A549 (cell line): ENCODE measurements at regions not wholly inside any gene's neighbourhood (a gene's known extent, or its start where the extent isn't known, plus 50 kb on each side); places are given as distances from the start of the nearest gene placed in this dataset.

Experiments used
- ATAC-seq, 2 experiments: fragments of 200-7000 bp in 1 of 2; fragments of >200 bp in 1 of 2; cut with Nextera tagmentation in 1 of 2; cut with Tn5 transposase in 1 of 2; 3 replicates each; pipeline versions ENCODE4 v1.8.0 to v1.9.1; 2018 to 2020; ENCODE audit warnings: mild to moderate bottlenecking in 1 of 2, moderate library complexity in 1 of 2
- CTCF ChIA-PET: fragments of 300-600 bp; sonication (Branson Sonifier 250); formaldehyde crosslinking; extraction: SDS; loops from one replicate; lab custom pipeline; 2021; ENCODE audit warnings: antibody characterized with exemption, inconsistent platforms; lab: Yijun Ruan, JAX
- POLR2A ChIA-PET: fragments of 350-600 bp; formaldehyde crosslinking; extraction: SDS; loops from one replicate; lab custom pipeline; 2021; ENCODE audit warnings: antibody characterized with exemption, inconsistent platforms; lab: Yijun Ruan, JAX
- DNase-seq, 2 experiments: peaks; one replicate each; pipeline versions ENCODE4 v3.0.0 to v3.0.0-alpha.2; 2011 to 2016; ENCODE audit warnings: low read depth in 1 of 2, low spot score in 1 of 2
- FAIRE-seq: peaks from 2 replicates; lab custom pipeline; 2011; peaks lifted over from hg19 to GRCh38; lab: Jason Lieb, UNC
- H3K27ac ChIP-seq, 2 experiments: fragments of >200 bp; sonication (Bioruptor Twin); formaldehyde crosslinking; 3 replicates each; pipeline ENCODE4 v1.5.1; 2016 to 2017
- H3K4me1 ChIP-seq: fragments of >200 bp; sonication (Bioruptor Twin); formaldehyde crosslinking; 3 replicates; pipeline ENCODE4 v1.6.1; 2016
- H3K4me2 ChIP-seq: fragments of >200 bp; sonication (Bioruptor Twin); formaldehyde crosslinking; 3 replicates; pipeline ENCODE4 v1.6.1; 2016
- H3K4me3 ChIP-seq: fragments of >200 bp; sonication (Bioruptor Twin); formaldehyde crosslinking; 3 replicates; pipeline ENCODE4 v1.5.1; 2016
- H3K9me3 ChIP-seq: fragments of >200 bp; sonication (Bioruptor Twin); formaldehyde crosslinking; 3 replicates; pipeline ENCODE4 v1.6.1; 2016
- CBX8 ChIP-seq: fragments of 200-600 bp; sonication (generic); IDR thresholded peaks from 2 replicates; pipeline ENCODE4 v1.6.1; 2016
- CHD2 ChIP-seq: fragments of 150-350 bp; IDR thresholded peaks from 2 replicates; pipeline ENCODE4 v1.6.1; 2014; ENCODE audit warnings: low read length; ENCODE audit not compliant: partially characterized antibody
- EHMT2 ChIP-seq: fragments of 200-600 bp; sonication (generic); IDR thresholded peaks from 2 replicates; pipeline ENCODE4 v1.6.1; 2016; ENCODE audit warnings: antibody characterized with exemption, low read depth, mild to moderate bottlenecking, moderate library complexity
- ESRRA ChIP-seq: fragments of 150-350 bp; IDR thresholded peaks from 2 replicates; pipeline ENCODE4 v1.6.1; 2014; ENCODE audit warnings: mild to moderate bottlenecking, low read length, borderline replicate concordance
- FOSB ChIP-seq: fragments of 250-450 bp; sonication (Bioruptor Pico); IDR thresholded peaks from 2 replicates; pipeline ENCODE4 v1.5.0; 2020; ENCODE audit warnings: mild to moderate bottlenecking, moderate library complexity
- FOXS1 ChIP-seq: fragments of 250-450 bp; sonication (Bioruptor Pico); IDR thresholded peaks from 2 replicates; pipeline ENCODE4 v1.5.0; 2020; ENCODE audit warnings: mild to moderate bottlenecking, moderate library complexity
- HDAC2 ChIP-seq: fragments of 200-600 bp; sonication (generic); IDR thresholded peaks from 2 replicates; pipeline ENCODE4 v1.6.1; 2016
- HOXB13 ChIP-seq: fragments of 250-450 bp; sonication (Bioruptor Pico); IDR thresholded peaks from 2 replicates; pipeline ENCODE4 v1.5.0; 2020; ENCODE audit warnings: low read depth, mild to moderate bottlenecking, moderate library complexity
- HOXB5 ChIP-seq: fragments of 250-450 bp; sonication (Bioruptor Pico); IDR thresholded peaks from 2 replicates; pipeline ENCODE4 v1.5.0; 2020; ENCODE audit warnings: mild to moderate bottlenecking, moderate library complexity
- JUN ChIP-seq, 2 experiments: fragments of >200 bp; sonication (Bioruptor Twin); formaldehyde crosslinking; IDR thresholded peaks; 2 replicates in 1 of 2; 3 replicates in 1 of 2; pipeline ENCODE4 v1.6.1; 2016 to 2017
- KDM1A ChIP-seq: fragments of 200-600 bp; sonication (generic); IDR thresholded peaks from 2 replicates; pipeline ENCODE4 v1.6.1; 2016; ENCODE audit warnings: low read depth, mild to moderate bottlenecking
- KDM5A ChIP-seq: fragments of 200-600 bp; sonication (generic); IDR thresholded peaks from 2 replicates; pipeline ENCODE4 v1.6.1; 2016; ENCODE audit warnings: antibody characterized with exemption, mild to moderate bottlenecking
- NR3C1 ChIP-seq: fragments of >200 bp; sonication (Bioruptor Twin); formaldehyde crosslinking; IDR thresholded peaks from 3 replicates; pipeline ENCODE4 v1.6.1; 2017
- PHF8 ChIP-seq: fragments of 200-600 bp; sonication (generic); IDR thresholded peaks from 2 replicates; pipeline ENCODE4 v1.6.1; 2016; ENCODE audit warnings: low read depth, mild to moderate bottlenecking, antibody characterized with exemption, moderate library complexity, borderline replicate concordance
- RARB ChIP-seq: fragments of 250-450 bp; sonication (Bioruptor Pico); IDR thresholded peaks from 2 replicates; pipeline ENCODE4 v1.8.0; 2021; ENCODE audit warnings: mild to moderate bottlenecking, moderate library complexity
- RCOR1 ChIP-seq: fragments of 150-350 bp; IDR thresholded peaks from 2 replicates; pipeline ENCODE4 v1.6.1; 2014; ENCODE audit warnings: antibody characterized with exemption, low read length, low read depth
- RFX5 ChIP-seq: fragments of 450-650 bp; IDR thresholded peaks from 2 replicates; pipeline ENCODE4 v1.7.1; 2014; ENCODE audit warnings: antibody characterized with exemption, mild to moderate bottlenecking, moderate library complexity
- TFCP2L1 ChIP-seq: fragments of 250-450 bp; sonication (Bioruptor Pico); IDR thresholded peaks from 2 replicates; pipeline ENCODE4 v1.5.0; 2021; ENCODE audit warnings: mild to moderate bottlenecking
- TP53 ChIP-seq: fragments of 250-450 bp; sonication (Bioruptor Pico); IDR thresholded peaks from 2 replicates; pipeline ENCODE4 v1.5.0; 2021; ENCODE audit warnings: mild to moderate bottlenecking, moderate library complexity
- ZFP36 ChIP-seq: fragments of 450-650 bp; IDR thresholded peaks from 2 replicates; pipeline ENCODE4 v1.6.1; 2014; ENCODE audit warnings: borderline replicate concordance; ENCODE audit not compliant: partially characterized antibody
- WGBS: methylation state at CpG from one replicate; pipeline ENCODE4 v1.1.6; 2017; ENCODE audit errors: missing lambda C conversion rate; 5-methylcytosine and 5-hydroxymethylcytosine counted together
- TF ChIP-seq, protein P1 (sequence below): fragments of >200 bp; sonication (Bioruptor Twin); formaldehyde crosslinking; IDR thresholded peaks from 2 replicates; pipeline ENCODE4 v1.6.1; 2016
- TF ChIP-seq, protein P2 (sequence below): fragments of 250-450 bp; sonication (Bioruptor Pico); IDR thresholded peaks from 2 replicates; pipeline ENCODE4 v1.5.0; 2020; ENCODE audit warnings: low read depth, mild to moderate bottlenecking, moderate library complexity
- TF ChIP-seq, protein P3 (sequence below): fragments of >200 bp; sonication (Bioruptor Twin); formaldehyde crosslinking; IDR thresholded peaks from 3 replicates; pipeline ENCODE4 v1.6.1; 2016
- TF ChIP-seq, protein P4 (sequence below): IDR thresholded peaks from 2 replicates; pipeline ENCODE4 v1.6.1; 2012

DNA sequence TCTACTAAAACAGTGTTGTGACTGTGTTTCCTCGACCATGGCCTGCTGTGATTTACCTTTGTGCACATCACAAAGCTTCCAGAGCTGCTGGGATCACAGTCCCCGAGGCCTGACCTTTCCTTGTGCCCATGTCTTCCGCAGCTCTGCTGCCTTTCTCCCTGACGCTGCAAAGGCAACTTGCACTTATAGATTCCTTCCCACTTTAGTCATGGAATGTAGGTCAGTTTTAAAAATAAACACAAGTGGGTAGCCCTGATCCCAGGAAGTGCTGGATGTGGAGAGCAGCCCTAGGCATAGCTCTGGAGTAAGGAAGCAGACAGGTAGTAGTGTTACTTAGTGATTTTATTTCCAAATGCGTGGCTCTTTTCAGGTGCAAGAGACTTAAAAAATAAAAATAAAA, 825.7 kb downstream of the AACS start:
- ATAC-seq: no peak
- WGBS: 7% methylated on average over 5 of the region's 5 CpGs
- ChIA-PET CTCF (no interaction called here), POLR2A (no interaction called here)
- H3K4me3 ChIP-seq: no peak overlapping the region
- TF ChIP-seq FOXS1 (CRISPR knock-in tag) (no peak), EHMT2 (no peak), NR3C1 (no peak), RARB (CRISPR knock-in tag) (no peak), RFX5 (no peak), ESRRA (no peak), CHD2 (no peak), ZFP36 (no peak), PHF8 (no peak), CBX8 (no peak), RCOR1 (no peak), JUN (IDR thresholded peaks at IDR 0.05) (no peak), TP53 (no peak)
- TF ChIP-seq, protein P1, sequence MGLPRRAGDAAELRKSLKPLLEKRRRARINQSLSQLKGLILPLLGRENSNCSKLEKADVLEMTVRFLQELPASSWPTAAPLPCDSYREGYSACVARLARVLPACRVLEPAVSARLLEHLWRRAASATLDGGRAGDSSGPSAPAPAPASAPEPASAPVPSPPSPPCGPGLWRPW: no peak
- TF ChIP-seq, protein P2, sequence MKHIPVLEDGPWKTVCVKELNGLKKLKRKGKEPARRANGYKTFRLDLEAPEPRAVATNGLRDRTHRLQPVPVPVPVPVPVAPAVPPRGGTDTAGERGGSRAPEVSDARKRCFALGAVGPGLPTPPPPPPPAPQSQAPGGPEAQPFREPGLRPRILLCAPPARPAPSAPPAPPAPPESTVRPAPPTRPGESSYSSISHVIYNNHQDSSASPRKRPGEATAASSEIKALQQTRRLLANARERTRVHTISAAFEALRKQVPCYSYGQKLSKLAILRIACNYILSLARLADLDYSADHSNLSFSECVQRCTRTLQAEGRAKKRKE: no peak
- TF ChIP-seq, protein P3, sequence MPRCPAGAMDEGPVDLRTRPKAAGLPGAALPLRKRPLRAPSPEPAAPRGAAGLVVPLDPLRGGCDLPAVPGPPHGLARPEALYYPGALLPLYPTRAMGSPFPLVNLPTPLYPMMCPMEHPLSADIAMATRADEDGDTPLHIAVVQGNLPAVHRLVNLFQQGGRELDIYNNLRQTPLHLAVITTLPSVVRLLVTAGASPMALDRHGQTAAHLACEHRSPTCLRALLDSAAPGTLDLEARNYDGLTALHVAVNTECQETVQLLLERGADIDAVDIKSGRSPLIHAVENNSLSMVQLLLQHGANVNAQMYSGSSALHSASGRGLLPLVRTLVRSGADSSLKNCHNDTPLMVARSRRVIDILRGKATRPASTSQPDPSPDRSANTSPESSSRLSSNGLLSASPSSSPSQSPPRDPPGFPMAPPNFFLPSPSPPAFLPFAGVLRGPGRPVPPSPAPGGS: no peak
- TF ChIP-seq, protein P4, sequence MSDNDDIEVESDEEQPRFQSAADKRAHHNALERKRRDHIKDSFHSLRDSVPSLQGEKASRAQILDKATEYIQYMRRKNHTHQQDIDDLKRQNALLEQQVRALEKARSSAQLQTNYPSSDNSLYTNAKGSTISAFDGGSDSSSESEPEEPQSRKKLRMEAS: no peak
- H3K4me2 ChIP-seq: no peak overlapping the region
- H3K4me1 ChIP-seq: no peaks in the 10 kb centered on the region
- no peak overlapping the region for H3K27ac ChIP-seq
- no peaks in the 10 kb centered on the region; the same call in 2 of the 3 replicates for H3K9me3 ChIP-seq
- no peak for DNase-seq
- no peak for FAIRE-seq

DNA sequence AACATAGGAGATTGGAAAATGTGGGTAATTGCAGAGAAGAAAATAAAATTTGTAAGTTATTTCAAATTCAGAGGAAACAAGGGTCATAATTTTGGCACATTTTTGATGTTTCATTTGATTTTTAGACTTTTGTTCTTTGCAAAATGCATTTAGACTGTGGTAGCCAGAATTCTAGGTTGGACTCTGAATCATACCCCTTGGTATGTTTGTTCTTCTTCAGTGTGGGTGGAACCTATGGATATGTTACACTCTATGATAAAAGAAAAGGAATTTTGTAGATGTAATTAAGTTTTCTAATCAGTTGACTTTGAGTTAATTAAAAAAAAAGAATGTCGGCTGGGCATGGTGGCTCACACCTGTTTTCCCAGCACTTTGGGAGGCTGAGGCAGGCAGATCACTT, 827.0 kb downstream of the AACS start:
- Histone ChIP-seq H3K4me1 (no peaks in the 10 kb centered on the region), H3K27ac (no peak overlapping the region), H3K4me2 (no peak overlapping the region), H3K4me3 (no peak overlapping the region), H3K9me3 (no peaks in the 10 kb centered on the region; the same call in 2 of the 3 replicates)
- FAIRE-seq: no peak
- 67% methylated on average over 1 of the region's 1 CpG for WGBS
- POLR2A ChIA-PET: no interaction called here
- no peak for ATAC-seq
- CTCF ChIA-PET: no interaction called here
- TF ChIP-seq TFCP2L1 (CRISPR knock-in tag): no peak
- DNase-seq: no peak

DNA sequence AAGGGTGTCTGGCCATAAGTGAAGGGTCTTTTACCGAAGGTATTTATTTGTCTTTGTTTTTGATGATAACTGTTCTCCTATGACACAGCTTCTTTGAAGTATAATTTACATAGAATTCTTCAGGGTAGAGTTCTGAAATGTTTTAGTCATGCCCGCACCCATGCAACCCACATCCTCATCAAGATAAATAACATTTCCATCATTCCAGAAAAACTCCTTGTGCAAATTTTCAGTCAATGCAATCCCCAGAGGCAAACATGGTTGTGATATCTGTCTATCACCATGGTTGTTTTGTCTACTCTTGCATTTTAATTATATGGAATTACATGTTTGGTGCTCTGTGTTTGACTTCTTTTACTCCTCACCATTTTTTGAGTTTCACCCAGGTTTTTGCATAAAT, 837.8 kb downstream of the AACS start:
- no peak for FAIRE-seq
- Histone ChIP-seq H3K4me1 (no peaks in the 10 kb centered on the region), H3K4me2 (no peak overlapping the region), H3K9me3 (no peaks in the 10 kb centered on the region), H3K4me3 (no peak overlapping the region), H3K27ac (no peak overlapping the region)
- ChIA-PET CTCF (no interaction called here), POLR2A (no interaction called here)
- no peak for DNase-seq
- no peak for TF ChIP-seq NR3C1
- TF ChIP-seq KDM5A: no peak
- TF ChIP-seq HOXB13: no peak
- TF ChIP-seq JUN (IDR thresholded peaks at IDR 0.05): no peak
- no peak for TF ChIP-seq HOXB5 (CRISPR knock-in tag)
- TF ChIP-seq RFX5: no peak
- no peak for TF ChIP-seq HDAC2
- no peak for TF ChIP-seq FOSB (CRISPR knock-in tag)
- no peak for TF ChIP-seq CBX8
- TF ChIP-seq KDM1A: no peak
- ATAC-seq: no peak
- 23% methylated on average over 2 of the region's 2 CpGs for WGBS
